Fibroblast of the conjunctiva (primary cell): ENCODE measurements at regions not wholly inside any gene's neighbourhood (a gene's known extent, or its start where the extent isn't known, plus 50 kb on each side); places are given as distances from the start of the nearest gene placed in this dataset.
"Not testable (repeated sequence)": the region's sequence is repeated elsewhere in the genome, so short reads cannot be mapped to it uniquely, and the experiment has no call there.

Experiments used
- DNase-seq: peaks from one replicate; pipeline ENCODE4 v3.0.0-alpha.2; 2010; ENCODE audit warnings: low read depth

GRCh38 chr3:118075873-118076272 is 958.8 kb downstream of the IGSF11 start:
- no peak for DNase-seq

DNA sequence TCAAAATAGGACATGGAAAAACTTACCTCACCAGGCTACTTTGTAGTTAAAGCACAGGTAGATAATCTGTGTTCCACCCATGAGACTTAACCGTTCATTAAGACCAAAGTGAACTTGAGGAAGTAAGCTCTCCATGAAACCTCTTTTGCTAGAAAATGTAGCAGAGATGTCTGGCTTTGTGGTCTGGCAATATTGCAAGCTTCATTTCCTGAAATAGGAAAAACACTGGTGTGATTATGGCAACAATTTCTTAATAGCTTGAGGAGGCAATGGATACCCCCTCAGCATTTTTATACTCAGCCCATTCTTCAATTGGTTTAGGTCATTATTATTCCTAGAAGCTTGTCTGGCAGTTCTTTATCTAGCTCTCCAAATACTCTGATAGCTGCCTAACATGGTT is 957.3 kb downstream of the IGSF11 start:
- no peak for DNase-seq

DNA sequence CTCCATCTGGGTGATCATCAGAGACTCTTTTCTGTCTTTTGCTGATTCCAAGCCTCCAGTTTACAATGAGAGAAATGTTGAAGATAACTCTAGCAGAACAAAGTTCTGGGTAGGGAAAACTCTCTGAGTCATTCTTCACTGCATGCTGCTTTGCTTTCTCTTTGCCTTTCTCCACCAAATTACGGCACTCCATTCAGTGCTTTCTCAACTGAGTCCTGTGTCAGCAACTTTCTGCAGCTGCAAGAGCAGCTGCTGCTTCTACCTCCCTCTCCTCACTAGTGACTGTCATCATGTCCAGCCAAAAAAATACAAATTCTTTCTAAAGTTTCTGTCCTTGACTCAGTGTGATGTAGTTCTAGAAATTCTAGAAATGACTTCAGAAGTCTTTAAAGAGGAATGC is 953.8 kb downstream of the IGSF11 start:
- no peak for DNase-seq

GRCh38 chr3:118088696-118089095 is 946.0 kb downstream of the IGSF11 start:
- DNase-seq = no peak

DNA sequence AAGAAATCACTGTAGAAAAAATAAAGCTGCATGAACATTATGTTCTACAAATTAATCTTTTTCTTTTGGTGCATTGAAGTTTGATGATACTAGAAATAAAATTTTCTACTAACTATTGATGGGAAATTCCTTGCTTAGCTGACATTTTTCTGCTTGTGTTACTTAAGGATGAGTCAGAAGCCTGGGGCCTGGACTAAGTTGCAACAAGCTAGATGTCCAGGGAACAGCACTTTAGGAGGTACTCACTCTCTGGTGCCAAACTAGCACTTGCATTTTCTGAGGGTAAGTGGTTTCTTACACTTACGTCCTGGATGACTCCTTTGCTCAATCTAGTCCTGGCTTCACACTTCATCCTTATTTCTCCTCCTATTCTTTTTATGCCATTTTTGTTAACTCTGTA is 945.1 kb downstream of the IGSF11 start:
- no peak for DNase-seq

- DNase-seq = no peak
Observed at GRCh38 chr3:118097226-118097625, 937.4 kb downstream of the IGSF11 start.

DNA sequence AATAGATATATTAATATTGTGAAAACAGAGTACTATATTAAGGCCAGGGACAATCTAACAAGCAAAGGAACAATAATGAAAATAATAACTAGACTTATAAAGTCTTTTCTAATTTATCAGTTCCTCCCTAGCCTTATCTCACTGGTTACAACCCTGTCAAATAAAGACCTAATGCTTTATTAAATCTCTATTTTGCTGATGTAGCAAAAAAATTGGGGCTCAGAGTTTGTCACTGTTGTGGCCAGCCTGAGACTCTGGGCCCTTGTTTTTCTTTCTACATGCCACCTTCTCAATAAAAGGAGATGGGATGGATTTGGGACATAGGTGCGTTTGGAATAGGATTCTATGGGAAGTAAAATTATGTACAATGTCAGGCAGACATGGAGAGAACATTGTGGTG is 937.0 kb downstream of the IGSF11 start:
- DNase-seq = no peak

DNA sequence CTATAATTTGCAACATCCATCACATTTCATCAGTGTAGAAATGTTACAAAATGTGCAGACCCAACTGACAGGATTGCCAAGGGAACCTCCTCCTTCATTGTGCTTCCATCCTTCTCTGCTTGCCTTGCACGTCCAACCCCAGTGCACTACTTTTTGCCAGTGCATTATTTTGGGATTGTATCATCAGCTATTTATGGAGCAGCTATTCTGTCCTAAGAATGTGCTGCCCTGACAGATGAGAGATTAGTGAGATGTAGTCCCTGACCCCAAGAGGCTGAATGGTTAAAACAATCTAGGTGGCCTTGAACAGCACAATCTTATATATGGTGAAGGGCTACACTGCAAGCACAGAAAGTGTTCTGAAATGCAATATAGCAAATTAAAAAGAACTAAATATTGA is 935.8 kb downstream of the IGSF11 start:
- no peak for DNase-seq

- DNase-seq = no peak
Observed at GRCh38 chr3:118101891-118102290, 932.8 kb downstream of the IGSF11 start.

DNA sequence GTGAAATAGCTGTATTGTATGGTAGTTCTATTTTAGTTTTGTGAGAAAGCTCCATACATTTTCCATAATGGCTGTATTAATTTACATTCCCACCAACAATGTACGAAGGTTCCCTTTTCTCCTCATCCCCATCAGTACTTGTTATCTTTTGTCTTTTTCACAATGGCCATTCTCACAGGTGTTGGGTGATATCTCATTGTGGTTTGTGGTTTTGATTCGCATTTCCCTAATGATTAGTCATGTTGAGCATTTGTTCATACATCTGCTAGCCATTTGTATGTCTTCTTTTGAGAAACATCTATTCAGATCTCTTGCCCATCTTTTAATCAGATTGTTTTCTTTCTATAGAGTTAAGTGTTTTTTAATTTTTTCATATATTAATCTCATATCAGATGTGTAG is 931.9 kb downstream of the IGSF11 start:
- no peak for DNase-seq

GRCh38 chr3:118108201-118108600 is 926.4 kb downstream of the IGSF11 start:
- no peak for DNase-seq

- DNase-seq = no peak
Observed at GRCh38 chr3:118108769-118109168, 925.9 kb downstream of the IGSF11 start.

GRCh38 chr3:118110211-118110610 is 924.4 kb downstream of the IGSF11 start:
- no peak for DNase-seq

- DNase-seq = no peak
Observed at GRCh38 chr3:118116991-118117390, 917.7 kb downstream of the IGSF11 start.

GRCh38 chr3:118126751-118127150 is 907.9 kb downstream of the IGSF11 start:
- no peak for DNase-seq

GRCh38 chr3:118127992-118128391 is 906.7 kb downstream of the IGSF11 start:
- no peak for DNase-seq

DNA sequence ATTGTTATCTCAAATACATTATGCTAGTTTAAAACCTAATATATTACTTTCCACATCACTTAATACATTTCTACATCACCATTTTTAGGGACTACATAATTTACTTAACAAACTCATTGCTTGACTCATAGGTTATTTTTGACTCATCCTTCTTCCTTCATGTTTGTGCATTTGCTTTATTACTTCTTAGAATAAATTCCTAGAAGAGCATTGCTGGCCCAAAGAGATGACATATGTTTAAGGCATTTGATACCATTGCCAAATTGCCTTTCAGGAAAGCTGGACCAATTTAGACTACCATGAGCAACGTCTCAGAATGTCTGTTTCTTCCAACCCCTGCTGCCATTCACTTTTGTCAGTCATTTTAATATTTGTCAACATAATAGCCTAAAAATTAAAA is 905.8 kb downstream of the IGSF11 start:
- DNase-seq = peak; percentile 1

- DNase-seq = no peak
Observed at GRCh38 chr3:118137778-118138177, 896.9 kb downstream of the IGSF11 start.

DNA sequence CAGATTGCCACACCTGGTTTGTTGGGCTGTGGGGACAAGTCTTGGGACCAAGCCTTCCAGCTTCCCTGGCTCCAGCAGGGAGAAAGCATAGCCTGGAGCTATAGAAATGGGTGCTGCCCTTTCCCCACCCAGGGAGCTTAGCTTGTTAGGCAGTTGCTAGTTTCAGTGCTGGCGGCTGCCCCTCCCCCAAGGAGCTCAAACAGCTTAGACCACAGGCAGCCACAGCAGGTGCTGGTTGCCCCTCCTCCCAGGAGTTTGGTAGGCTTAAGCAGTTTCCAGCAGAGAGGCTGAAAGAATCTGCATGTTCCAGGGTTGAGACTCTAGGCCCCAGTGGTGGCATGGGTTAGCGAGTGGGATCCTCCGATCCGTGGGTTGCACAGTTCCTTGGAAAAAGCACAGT is 889.7 kb downstream of the IGSF11 start:
- no peak for DNase-seq

- no peak for DNase-seq
Observed at GRCh38 chr3:118146658-118147375, 887.8 kb downstream of the IGSF11 start.

- no peak for DNase-seq
Observed at GRCh38 chr3:118151164-118151563, 883.5 kb downstream of the IGSF11 start.

GRCh38 chr3:118162627-118163588 is 871.7 kb downstream of the IGSF11 start:
- DNase-seq = not testable (repeated sequence)

DNA sequence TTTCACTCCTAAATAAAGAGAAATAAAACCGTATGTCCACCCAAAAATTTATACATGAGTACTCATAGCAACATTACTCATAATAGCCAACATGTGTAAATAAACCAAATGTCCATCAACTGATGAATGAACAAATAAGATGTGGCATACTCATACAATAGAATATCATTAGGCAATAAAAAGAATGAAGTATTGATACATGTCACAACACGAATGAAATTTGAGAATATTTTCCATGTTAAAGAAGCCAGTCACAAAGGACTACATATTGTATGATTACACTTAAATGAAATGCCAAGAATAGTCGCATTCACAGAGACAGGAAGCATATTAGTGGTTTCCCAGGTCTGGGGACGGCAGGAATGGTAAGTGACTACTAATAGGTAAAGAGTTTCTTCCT is 869.2 kb downstream of the IGSF11 start:
- DNase-seq = no peak
